ENCODE measurements at regions not wholly inside any gene's neighbourhood (a gene's known extent, or its start where the extent isn't known, plus 50 kb on each side); places are given as distances from the start of the nearest gene placed in this dataset.

DNA sequence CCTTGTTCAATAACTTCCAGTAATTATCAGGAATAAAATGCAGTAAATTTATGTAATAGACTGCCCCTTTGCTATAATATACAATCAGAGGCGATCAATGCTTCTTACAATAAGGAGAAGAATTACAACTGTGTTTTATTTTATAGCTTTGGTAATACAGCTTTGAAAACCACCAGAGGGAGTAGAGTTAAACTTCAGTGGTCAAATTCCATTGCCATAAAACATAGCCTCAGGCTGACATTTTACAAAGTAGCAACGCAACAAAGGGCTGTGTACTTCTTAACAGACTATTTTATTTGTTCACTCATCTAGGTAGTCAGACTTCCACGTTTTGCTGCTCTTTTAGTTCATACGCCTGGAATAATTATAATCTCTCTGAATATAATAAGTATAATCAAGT, 58.5 kb downstream of the TEX13C start:
- H3K27me3 ChIP-seq (ENCODE audit: control insufficient read depth in 3 of 3, insufficient read depth in 3 of 3, low read length in 3 of 3): no peaks in the 10 kb centered on the region

GRCh38 chrX:125378770-125379169, 59.1 kb downstream of the TEX13C start:
- Histone ChIP-seq H3K27ac (ENCODE audit: low read depth in 1 of 3, low read length in 2 of 3) (no peak overlapping the region), H3K4me3 (ENCODE audit: low read depth in 1 of 3, low read length in 3 of 3) (no peak overlapping the region), H3K36me3 (ENCODE audit: control insufficient read depth in 3 of 3, insufficient read depth in 2 of 3, low read depth in 1 of 3, low read length in 3 of 3) (no peaks in the 10 kb centered on the region), H3K9me3 (ENCODE audit: control insufficient read depth in 2 of 2, insufficient read depth in 1 of 2, low read depth in 1 of 2, low read length in 1 of 2) (no peaks in the 10 kb centered on the region), H3K27me3 (ENCODE audit: control insufficient read depth in 3 of 3, insufficient read depth in 3 of 3, low read length in 3 of 3) (no peaks in the 10 kb centered on the region), H3K4me1 (ENCODE audit: control insufficient read depth in 3 of 3, insufficient read depth in 2 of 3, low read depth in 1 of 3, low read length in 2 of 3) (no peaks in the 10 kb centered on the region)
- DNase-seq (no peak), FAIRE-seq (no peak)
- WGBS, 3 donors: 68 to 74% (median 74%) methylated on average over 3 of the region's 3 CpGs

More for the DNA sequence above, 58.5 kb downstream of the TEX13C start:
- Histone ChIP-seq H3K9me3 (ENCODE audit: control insufficient read depth in 2 of 2, insufficient read depth in 1 of 2, low read depth in 1 of 2, low read length in 1 of 2) (no peaks in the 10 kb centered on the region), H3K27ac (ENCODE audit: low read depth in 1 of 3, low read length in 2 of 3) (no peak overlapping the region), H3K36me3 (ENCODE audit: control insufficient read depth in 3 of 3, insufficient read depth in 2 of 3, low read depth in 1 of 3, low read length in 3 of 3) (no peaks in the 10 kb centered on the region), H3K4me3 (ENCODE audit: low read depth in 1 of 3, low read length in 3 of 3) (no peak overlapping the region), H3K4me1 (ENCODE audit: control insufficient read depth in 3 of 3, insufficient read depth in 2 of 3, low read depth in 1 of 3, low read length in 2 of 3) (no peaks in the 10 kb centered on the region)
- peak in 1 of 2 donors; percentile 5 for DNase-seq
- 21 to 37% (median 25%) methylated on average over 4 of the region's 4 CpGs for WGBS, 3 donors
- no peak for FAIRE-seq

GRCh38 chrX:125382148-125382628, 62.5 kb downstream of the TEX13C start:
- 56 to 79% (median 64%) methylated on average over 4 of the region's 4 CpGs for WGBS, 3 donors

DNA sequence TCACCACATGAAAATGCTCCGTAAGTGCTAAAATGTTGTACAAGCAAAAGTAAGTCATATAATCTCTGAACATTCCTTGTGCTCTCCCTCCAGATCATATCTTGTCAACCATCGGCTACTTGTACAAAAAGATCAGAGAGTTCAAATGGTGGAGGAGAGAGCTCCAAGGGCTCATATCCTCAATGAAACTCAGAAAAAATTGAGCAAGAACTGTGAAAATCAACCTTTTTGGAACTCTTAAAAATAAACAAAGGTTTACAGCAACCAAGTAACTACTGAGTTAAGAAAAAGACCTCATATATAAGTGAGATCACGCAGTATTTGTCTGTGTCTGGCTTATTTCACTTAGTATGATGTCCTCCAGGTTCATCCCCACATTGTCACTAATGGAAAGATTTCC, 63.2 kb downstream of the TEX13C start:
- Histone ChIP-seq H3K36me3 (ENCODE audit: control insufficient read depth in 3 of 3, insufficient read depth in 2 of 3, low read depth in 1 of 3, low read length in 3 of 3) (no peaks in the 10 kb centered on the region), H3K27ac (ENCODE audit: low read depth in 1 of 3, low read length in 2 of 3) (no peak overlapping the region), H3K4me3 (ENCODE audit: low read depth in 1 of 3, low read length in 3 of 3) (no peak overlapping the region), H3K27me3 (ENCODE audit: control insufficient read depth in 3 of 3, insufficient read depth in 3 of 3, low read length in 3 of 3) (no peaks in the 10 kb centered on the region), H3K4me1 (ENCODE audit: control insufficient read depth in 3 of 3, insufficient read depth in 2 of 3, low read depth in 1 of 3, low read length in 2 of 3) (no peaks in the 10 kb centered on the region), H3K9me3 (ENCODE audit: control insufficient read depth in 2 of 2, insufficient read depth in 1 of 2, low read depth in 1 of 2, low read length in 1 of 2) (no peaks in the 10 kb centered on the region)
- 86 to 88% (median 88%) methylated on average over 3 of the region's 3 CpGs for WGBS, 3 donors
- DNase-seq (no peak), FAIRE-seq (no peak)

More at GRCh38 chrX:125382148-125382628, 62.5 kb downstream of the TEX13C start:
- Histone ChIP-seq H3K36me3 (ENCODE audit: control insufficient read depth in 3 of 3, insufficient read depth in 2 of 3, low read depth in 1 of 3, low read length in 3 of 3) (no peaks in the 10 kb centered on the region), H3K4me3 (ENCODE audit: low read depth in 1 of 3, low read length in 3 of 3) (no peak overlapping the region), H3K27me3 (ENCODE audit: control insufficient read depth in 3 of 3, insufficient read depth in 3 of 3, low read length in 3 of 3) (no peaks in the 10 kb centered on the region), H3K9me3 (ENCODE audit: control insufficient read depth in 2 of 2, insufficient read depth in 1 of 2, low read depth in 1 of 2, low read length in 1 of 2) (no peaks in the 10 kb centered on the region), H3K4me1 (ENCODE audit: control insufficient read depth in 3 of 3, insufficient read depth in 2 of 3, low read depth in 1 of 3, low read length in 2 of 3) (no peaks in the 10 kb centered on the region), H3K27ac (ENCODE audit: low read depth in 1 of 3, low read length in 2 of 3) (no peak overlapping the region)
- FAIRE-seq (no peak), DNase-seq (no peak)

DNA sequence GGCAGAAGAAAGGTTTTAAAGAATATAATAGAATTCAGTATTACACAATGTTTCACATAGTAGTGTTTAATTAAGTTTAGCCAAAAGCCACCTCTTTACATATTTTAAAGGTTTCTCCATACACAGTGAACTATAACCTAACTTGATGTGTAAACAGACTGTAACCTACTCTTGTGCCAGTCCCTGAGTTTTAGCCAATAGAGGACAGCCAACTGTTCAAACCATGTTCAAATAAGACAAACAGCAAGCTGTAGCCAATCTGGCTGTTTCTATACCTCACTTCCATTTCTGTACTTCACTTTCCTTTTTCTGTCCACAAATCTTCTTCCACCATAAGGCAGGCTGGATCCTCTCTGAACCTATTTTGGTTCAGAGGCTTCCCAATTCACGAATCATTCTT, 65.2 kb downstream of the TEX13C start:
- Histone ChIP-seq H3K36me3 (ENCODE audit: control insufficient read depth in 3 of 3, insufficient read depth in 2 of 3, low read depth in 1 of 3, low read length in 3 of 3) (no peaks in the 10 kb centered on the region), H3K4me3 (ENCODE audit: low read depth in 1 of 3, low read length in 3 of 3) (no peak overlapping the region), H3K4me1 (ENCODE audit: control insufficient read depth in 3 of 3, insufficient read depth in 2 of 3, low read depth in 1 of 3, low read length in 2 of 3) (no peaks in the 10 kb centered on the region), H3K9me3 (ENCODE audit: control insufficient read depth in 2 of 2, insufficient read depth in 1 of 2, low read depth in 1 of 2, low read length in 1 of 2) (no peaks in the 10 kb centered on the region), H3K27me3 (ENCODE audit: control insufficient read depth in 3 of 3, insufficient read depth in 3 of 3, low read length in 3 of 3) (no peaks in the 10 kb centered on the region), H3K27ac (ENCODE audit: low read depth in 1 of 3, low read length in 2 of 3) (no peak overlapping the region)
- FAIRE-seq: no peak
- WGBS, 3 donors: 64 to 68% (median 65%) methylated on average over 1 of the region's 1 CpG
- DNase-seq: no peak

GRCh38 chrX:125387945-125388344, 68.3 kb downstream of the TEX13C start:
- H3K27ac ChIP-seq (ENCODE audit: low read depth in 1 of 3, low read length in 2 of 3): no peak overlapping the region
- no peak overlapping the region for H3K4me3 ChIP-seq (ENCODE audit: low read depth in 1 of 3, low read length in 3 of 3)
- no peak for DNase-seq
- H3K9me3 ChIP-seq (ENCODE audit: control insufficient read depth in 2 of 2, insufficient read depth in 1 of 2, low read depth in 1 of 2, low read length in 1 of 2): no peaks in the 10 kb centered on the region
- H3K36me3 ChIP-seq (ENCODE audit: control insufficient read depth in 3 of 3, insufficient read depth in 2 of 3, low read depth in 1 of 3, low read length in 3 of 3): no peaks in the 10 kb centered on the region
- FAIRE-seq: no peak
- 69 to 76% (median 75%) methylated on average over 7 of the region's 7 CpGs for WGBS, 3 donors
- no peaks in the 10 kb centered on the region for H3K4me1 ChIP-seq (ENCODE audit: control insufficient read depth in 3 of 3, insufficient read depth in 2 of 3, low read depth in 1 of 3, low read length in 2 of 3)
- H3K27me3 ChIP-seq (ENCODE audit: control insufficient read depth in 3 of 3, insufficient read depth in 3 of 3, low read length in 3 of 3): no peaks in the 10 kb centered on the region

DNA sequence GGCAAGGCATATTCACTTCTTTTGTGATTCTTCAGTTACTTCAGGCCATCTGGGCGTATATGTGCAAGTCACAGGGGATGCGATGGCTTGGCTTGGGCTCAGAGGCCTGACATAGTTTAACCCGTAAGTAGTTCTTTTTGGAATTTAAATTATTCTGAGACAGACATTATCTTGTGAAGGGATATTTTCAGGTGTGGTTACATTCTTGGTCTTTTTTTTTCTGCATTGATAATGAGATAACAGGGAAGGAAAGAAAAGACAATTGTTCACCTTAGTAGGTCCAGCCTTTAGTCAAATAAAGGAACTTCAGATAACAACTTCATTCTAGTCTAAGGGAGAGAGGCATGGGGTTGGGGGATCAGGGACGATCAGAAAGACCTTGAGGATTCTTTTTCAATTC, 74.8 kb downstream of the TEX13C start:
- Histone ChIP-seq H3K27me3 (ENCODE audit: control insufficient read depth in 3 of 3, insufficient read depth in 3 of 3, low read length in 3 of 3) (no peaks in the 10 kb centered on the region), H3K4me3 (ENCODE audit: low read depth in 1 of 3, low read length in 3 of 3) (no peak overlapping the region), H3K36me3 (ENCODE audit: control insufficient read depth in 3 of 3, insufficient read depth in 2 of 3, low read depth in 1 of 3, low read length in 3 of 3) (no peaks in the 10 kb centered on the region), H3K27ac (ENCODE audit: low read depth in 1 of 3, low read length in 2 of 3) (no peak overlapping the region), H3K4me1 (ENCODE audit: control insufficient read depth in 3 of 3, insufficient read depth in 2 of 3, low read depth in 1 of 3, low read length in 2 of 3) (no peaks in the 10 kb centered on the region), H3K9me3 (ENCODE audit: control insufficient read depth in 2 of 2, insufficient read depth in 1 of 2, low read depth in 1 of 2, low read length in 1 of 2) (no peaks in the 10 kb centered on the region)
- FAIRE-seq (no peak), DNase-seq (no peak)
- WGBS, 3 donors: 72 to 82% (median 77%) methylated on average over 4 of the region's 4 CpGs

DNA sequence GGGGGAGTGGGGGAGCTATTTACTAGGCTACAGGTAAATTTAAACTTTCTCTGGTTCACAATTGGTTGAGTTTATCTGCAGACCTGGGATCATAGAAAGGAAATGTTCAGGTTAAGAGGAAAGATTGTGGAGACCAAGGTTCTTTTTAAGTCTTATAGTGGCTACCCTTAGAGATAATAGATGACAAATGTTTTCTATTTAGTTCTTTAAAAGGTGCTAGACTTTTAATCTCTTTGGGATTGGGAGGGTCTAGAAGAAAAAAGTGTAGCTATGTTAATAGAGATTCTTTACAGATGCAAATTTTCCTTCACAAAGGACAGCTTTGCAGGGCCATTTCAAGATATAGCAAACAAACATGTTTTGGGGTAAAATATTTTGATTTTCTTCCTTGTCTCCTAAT, 76.0 kb downstream of the TEX13C start:
- FAIRE-seq (no peak), DNase-seq (no peak)
- Histone ChIP-seq H3K9me3 (ENCODE audit: control insufficient read depth in 2 of 2, insufficient read depth in 1 of 2, low read depth in 1 of 2, low read length in 1 of 2) (no peaks in the 10 kb centered on the region), H3K4me3 (ENCODE audit: low read depth in 1 of 3, low read length in 3 of 3) (no peak overlapping the region), H3K27me3 (ENCODE audit: control insufficient read depth in 3 of 3, insufficient read depth in 3 of 3, low read length in 3 of 3) (no peaks in the 10 kb centered on the region), H3K4me1 (ENCODE audit: control insufficient read depth in 3 of 3, insufficient read depth in 2 of 3, low read depth in 1 of 3, low read length in 2 of 3) (no peaks in the 10 kb centered on the region), H3K27ac (ENCODE audit: low read depth in 1 of 3, low read length in 2 of 3) (no peak overlapping the region), H3K36me3 (ENCODE audit: control insufficient read depth in 3 of 3, insufficient read depth in 2 of 3, low read depth in 1 of 3, low read length in 3 of 3) (no peaks in the 10 kb centered on the region)

- H3K27me3 ChIP-seq (ENCODE audit: control insufficient read depth in 3 of 3, insufficient read depth in 3 of 3, low read length in 3 of 3): no peaks in the 10 kb centered on the region
- DNase-seq (no peak), FAIRE-seq (no peak)
- no peaks in the 10 kb centered on the region for H3K4me1 ChIP-seq (ENCODE audit: control insufficient read depth in 3 of 3, insufficient read depth in 2 of 3, low read depth in 1 of 3, low read length in 2 of 3)
- no peaks in the 10 kb centered on the region for H3K9me3 ChIP-seq (ENCODE audit: control insufficient read depth in 2 of 2, insufficient read depth in 1 of 2, low read depth in 1 of 2, low read length in 1 of 2)
- no peak overlapping the region for H3K27ac ChIP-seq (ENCODE audit: low read depth in 1 of 3, low read length in 2 of 3)
- WGBS, 3 donors: 64 to 85% (median 79%) methylated on average over 1 of the region's 1 CpG
- H3K36me3 ChIP-seq (ENCODE audit: control insufficient read depth in 3 of 3, insufficient read depth in 2 of 3, low read depth in 1 of 3, low read length in 3 of 3): no peaks in the 10 kb centered on the region
- no peak overlapping the region for H3K4me3 ChIP-seq (ENCODE audit: low read depth in 1 of 3, low read length in 3 of 3)
These were observed 79.3 kb downstream of the TEX13C start for GRCh38 chrX:125398959-125399440.
